Tongue (tissue), 2 donors: ENCODE measurements at regions not wholly inside any gene's neighbourhood (a gene's known extent, or its start where the extent isn't known, plus 50 kb on each side); places are given as distances from the start of the nearest gene placed in this dataset. TPM values are rescaled to one million over a fixed set of nuclear protein-coding genes. Genes with fewer than 3 reads are reported as not detected.

Experiments used
- DNase-seq: peaks from one replicate; pipeline ENCODE4 v3.0.0-alpha.2; 2015
- small RNA-seq: library from RNA; depleted of rRNA; stranded (forward); fragments of <200 nt; gene quantifications from one replicate; pipeline ENCODE3, GENCODE V24; 2014; ENCODE audit warnings: low replicate concordance

- no peak for DNase-seq
Observed at GRCh38 chr16:79264237-79265109, 336.1 kb downstream of the MAF start.

- DNase-seq = no peak
Observed at GRCh38 chr16:79263425-79263824, 337.1 kb downstream of the MAF start.

Small RNA genes in the stretch of these regions (small RNA-seq; reads per million reads assigned to genes)
- not detected for gene RNA5SP431
